Cardiac muscle cell (in vitro differentiated cells and primary cell): ENCODE measurements at regions not wholly inside any gene's neighbourhood (a gene's known extent, or its start where the extent isn't known, plus 50 kb on each side); places are given as distances from the start of the nearest gene placed in this dataset.
"Not testable (repeated sequence)": the region's sequence is repeated elsewhere in the genome, so short reads cannot be mapped to it uniquely, and the experiment has no call there.

Experiments
- DNase-seq, 2 donors: peaks; one replicate each; pipeline versions ENCODE4 v3.0.0 to v3.0.0-alpha.2; 2010 to 2017; ENCODE audit warnings: low read depth in 1 of 2, low spot score in 1 of 2
- H3K27ac ChIP-seq: fragments of 200-600 bp; sonication (generic); 2 replicates; pipeline ENCODE4 v1.5.1; 2016
- H3K27me3 ChIP-seq: fragments of 200-600 bp; sonication (generic); 2 replicates; pipeline ENCODE4 v1.6.0; 2016; ENCODE audit warnings: control low read depth
- H3K36me3 ChIP-seq: fragments of 200-600 bp; sonication (generic); 2 replicates; pipeline ENCODE4 v1.5.1; 2016; ENCODE audit warnings: control low read depth
- H3K4me1 ChIP-seq: fragments of 200-600 bp; sonication (generic); 2 replicates; pipeline ENCODE4 v1.8.1; 2017; ENCODE audit warnings: low read depth, mild to moderate bottlenecking, mixed run types
- H3K4me3 ChIP-seq: fragments of 200-600 bp; sonication (generic); 2 replicates; pipeline ENCODE4 v1.5.1; 2016; ENCODE audit warnings: mild to moderate bottlenecking
- H3K9me3 ChIP-seq: fragments of 200-600 bp; sonication (generic); 2 replicates; pipeline ENCODE4 v1.5.1; 2017; ENCODE audit warnings: low read depth, mild to moderate bottlenecking, control low read depth
- CTCF ChIP-seq: IDR thresholded peaks from 2 replicates; pipeline ENCODE4 v1.5.1; 2012; ENCODE audit warnings: low read depth, mild to moderate bottlenecking, low read length

GRCh38 chr7:6934981-6935380 is 108.9 kb upstream of the CCZ1B start:
- no peak for TF ChIP-seq CTCF
- H3K9me3 ChIP-seq, result no peaks in the 10 kb centered on the region
- H3K36me3 ChIP-seq, result no peaks in the 10 kb centered on the region
- H3K4me3 ChIP-seq, result no peak overlapping the region
- no peak overlapping the region for H3K27ac ChIP-seq
- no peak for DNase-seq
- H3K27me3 ChIP-seq, result no peaks in the 10 kb centered on the region
- H3K4me1 ChIP-seq, result no peaks in the 10 kb centered on the region

GRCh38 chr7:6936626-6937025 is 110.6 kb upstream of the CCZ1B start:
- H3K27ac ChIP-seq, H3K36me3 ChIP-seq, DNase-seq, H3K9me3 ChIP-seq, H3K27me3 ChIP-seq, H3K4me1 ChIP-seq, H3K4me3 ChIP-seq: not testable (repeated sequence)

- H3K4me1 ChIP-seq, H3K4me3 ChIP-seq, H3K27me3 ChIP-seq, H3K9me3 ChIP-seq, H3K27ac ChIP-seq, H3K36me3 ChIP-seq: not testable (repeated sequence)
- peak in 1 of 2 donors; percentile 21 for DNase-seq
Measured at GRCh38 chr7:6937746-6938145, 111.7 kb upstream of the CCZ1B start.

- H3K9me3 ChIP-seq, H3K27ac ChIP-seq, H3K4me3 ChIP-seq, H3K36me3 ChIP-seq, H3K27me3 ChIP-seq, H3K4me1 ChIP-seq: not testable (repeated sequence)
- peak; percentile 45 for TF ChIP-seq CTCF
- peak in 1 of 2 donors; percentile 21 for DNase-seq
Measured at GRCh38 chr7:6938284-6938683, 112.2 kb upstream of the CCZ1B start.

- H3K36me3 ChIP-seq, H3K4me1 ChIP-seq, H3K27ac ChIP-seq, H3K27me3 ChIP-seq, H3K4me3 ChIP-seq, H3K9me3 ChIP-seq, DNase-seq: not testable (repeated sequence)
Measured at GRCh38 chr7:6939126-6939525, 113.1 kb upstream of the CCZ1B start.

GRCh38 chr7:6939896-6940295 is 113.8 kb upstream of the CCZ1B start:
- H3K9me3 ChIP-seq, H3K4me3 ChIP-seq, H3K4me1 ChIP-seq, H3K27ac ChIP-seq, H3K36me3 ChIP-seq, H3K27me3 ChIP-seq, DNase-seq: not testable (repeated sequence)

- not testable (repeated sequence) for H3K9me3 ChIP-seq, DNase-seq, H3K4me1 ChIP-seq, H3K36me3 ChIP-seq, H3K4me3 ChIP-seq, H3K27me3 ChIP-seq, H3K27ac ChIP-seq
Measured at GRCh38 chr7:6946873-6947272, 120.8 kb upstream of the CCZ1B start.

GRCh38 chr7:6950231-6950630 is 124.2 kb upstream of the CCZ1B start:
- not testable (repeated sequence) for H3K36me3 ChIP-seq, H3K4me3 ChIP-seq, H3K4me1 ChIP-seq, H3K27ac ChIP-seq, H3K9me3 ChIP-seq, H3K27me3 ChIP-seq
- DNase-seq, result peak in 1 of 2 donors; percentile 43

GRCh38 chr7:6951553-6951952 is 125.5 kb upstream of the CCZ1B start:
- not testable (repeated sequence) for DNase-seq, H3K27ac ChIP-seq, H3K4me3 ChIP-seq, H3K4me1 ChIP-seq, H3K27me3 ChIP-seq, H3K36me3 ChIP-seq, H3K9me3 ChIP-seq
